Caco-2 (cell line): ENCODE measurements at regions not wholly inside any gene's neighbourhood (a gene's known extent, or its start where the extent isn't known, plus 50 kb on each side); places are given as distances from the start of the nearest gene placed in this dataset.

Experiments
- BruUV-seq: library from RNA; stranded (reverse); fragments of 400-500 nt; replicated peaks from 2 replicates; lab custom pipeline; 2021; lab: Mats Ljungman, UMichigan
- CTCF ChIA-PET: fragments of 300-600 bp; sonication (Branson Sonifier 250); formaldehyde crosslinking; loops from one replicate; lab custom pipeline; 2022; ENCODE audit warnings: antibody characterized with exemption; lab: Charles Lee
- POLR2A ChIA-PET: fragments of 300-600 bp; sonication (Branson Sonifier 250); formaldehyde crosslinking; loops from one replicate; lab custom pipeline; 2022; ENCODE audit warnings: antibody characterized with exemption; lab: Charles Lee
- DNase-seq, 2 experiments: peaks; one replicate each; pipeline versions ENCODE4 v3.0.0 to v3.0.0-alpha.2; 2020 to 2022
- H3K27me3 ChIP-seq: replicated peaks from 2 replicates; pipeline ENCODE4 v1.6.0; 2011; ENCODE audit warnings: low read length; ENCODE audit not compliant: control insufficient read depth, insufficient read depth
- H3K36me3 ChIP-seq: 2 replicates; pipeline ENCODE4 v1.5.1; 2011; ENCODE audit warnings: low read length; ENCODE audit not compliant: control insufficient read depth, insufficient read depth
- H3K4me1 ChIP-seq: fragments of 250-450 bp; sonication (Bioruptor Pico); 2 replicates; pipeline ENCODE4 v1.5.1; 2020; ENCODE audit warnings: mild to moderate bottlenecking
- H3K4me3 ChIP-seq: 2 replicates; pipeline ENCODE4 v1.5.1; 2011; ENCODE audit warnings: low read depth, mild to moderate bottlenecking, control low read depth, low read length
- H3K9me3 ChIP-seq: fragments of 250-450 bp; sonication (Bioruptor Pico); 2 replicates; pipeline ENCODE4 v1.5.1; 2020; ENCODE audit warnings: mild to moderate bottlenecking, moderate library complexity
- H3K27ac Mint-ChIP-seq: one replicate; pipeline ENCODE4 v1.8.0; 2022; ENCODE audit warnings: mixed read lengths; ENCODE audit not compliant: unreplicated experiment
- H3K27me3 Mint-ChIP-seq: one replicate; pipeline ENCODE4 v1.8.0; 2022; ENCODE audit warnings: mixed read lengths; ENCODE audit not compliant: insufficient read depth, unreplicated experiment
- H3K36me3 Mint-ChIP-seq: one replicate; pipeline ENCODE4 v1.8.0; 2022; ENCODE audit warnings: mild to moderate bottlenecking, mixed read lengths; ENCODE audit not compliant: insufficient read depth, unreplicated experiment
- H3K4me1 Mint-ChIP-seq: one replicate; pipeline ENCODE4 v1.8.0; 2022; ENCODE audit warnings: low read depth, mixed read lengths; ENCODE audit not compliant: unreplicated experiment
- H3K4me3 Mint-ChIP-seq: one replicate; pipeline ENCODE4 v1.8.0; 2022; ENCODE audit warnings: mild to moderate bottlenecking, moderate library complexity, mixed read lengths; ENCODE audit not compliant: unreplicated experiment
- H3K9me3 Mint-ChIP-seq: one replicate; pipeline ENCODE4 v1.8.0; 2022; ENCODE audit warnings: mixed read lengths; ENCODE audit not compliant: unreplicated experiment
- intact Hi-C: fragments of 100-400 bp; cut with micrococcal nuclease; formaldehyde crosslinking; loops from one replicate; pipeline ENCODE4 v1.10.0; 2022; ENCODE audit not compliant: unreplicated experiment
- TF ChIP-seq, protein P1 (sequence below), 2 experiments: fragments of 200-600 bp in 1 of 2; IDR thresholded peaks; 1 replicate in 1 of 2; 2 replicates in 1 of 2; pipeline versions ENCODE4 v1.5.1 to v1.8.0; 2011 to 2022; ENCODE audit warnings: antibody characterized with exemption in 1 of 2, control low read depth in 1 of 2, inconsistent platforms in 1 of 2, low read depth in 1 of 2, low read length in 1 of 2, mild to moderate bottlenecking in 1 of 2, moderate library complexity in 1 of 2; ENCODE audit not compliant: insufficient read depth in 1 of 2, severe bottlenecking in 1 of 2, unreplicated experiment in 1 of 2

GRCh38 chr1:38141483-38141882 is 94.9 kb upstream of the POU3F1 start:
- no peaks in the 10 kb centered on the region for H3K9me3 Mint-ChIP-seq
- no peak overlapping the region for H3K4me3 Mint-ChIP-seq
- Histone ChIP-seq H3K9me3 (no peaks in the 10 kb centered on the region), H3K4me1 (0 out of 2 replicates have a peak, but pooled peaks cover 6% of the 10 kb centered on the region), H3K36me3 (no peaks in the 10 kb centered on the region), H3K27me3 (no peaks in the 10 kb centered on the region), H3K4me3 (no peak overlapping the region)
- no peaks in the 10 kb centered on the region for H3K36me3 Mint-ChIP-seq
- no peak for DNase-seq
- peaks cover 16% of the 10 kb centered on the region for H3K27me3 Mint-ChIP-seq
- no peak overlapping the region for H3K27ac Mint-ChIP-seq
- ChIA-PET POLR2A (no interaction called here), CTCF (no interaction called here)
- peaks cover 14% of the 10 kb centered on the region for H3K4me1 Mint-ChIP-seq
- intact Hi-C loops = no loop called here
- TF ChIP-seq, protein P1, sequence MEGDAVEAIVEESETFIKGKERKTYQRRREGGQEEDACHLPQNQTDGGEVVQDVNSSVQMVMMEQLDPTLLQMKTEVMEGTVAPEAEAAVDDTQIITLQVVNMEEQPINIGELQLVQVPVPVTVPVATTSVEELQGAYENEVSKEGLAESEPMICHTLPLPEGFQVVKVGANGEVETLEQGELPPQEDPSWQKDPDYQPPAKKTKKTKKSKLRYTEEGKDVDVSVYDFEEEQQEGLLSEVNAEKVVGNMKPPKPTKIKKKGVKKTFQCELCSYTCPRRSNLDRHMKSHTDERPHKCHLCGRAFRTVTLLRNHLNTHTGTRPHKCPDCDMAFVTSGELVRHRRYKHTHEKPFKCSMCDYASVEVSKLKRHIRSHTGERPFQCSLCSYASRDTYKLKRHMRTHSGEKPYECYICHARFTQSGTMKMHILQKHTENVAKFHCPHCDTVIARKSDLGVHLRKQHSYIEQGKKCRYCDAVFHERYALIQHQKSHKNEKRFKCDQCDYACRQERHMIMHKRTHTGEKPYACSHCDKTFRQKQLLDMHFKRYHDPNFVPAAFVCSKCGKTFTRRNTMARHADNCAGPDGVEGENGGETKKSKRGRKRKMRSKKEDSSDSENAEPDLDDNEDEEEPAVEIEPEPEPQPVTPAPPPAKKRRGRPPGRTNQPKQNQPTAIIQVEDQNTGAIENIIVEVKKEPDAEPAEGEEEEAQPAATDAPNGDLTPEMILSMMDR (IDR thresholded peaks at IDR 0.05; ENCODE audit: insufficient read depth in 1 of 2, low read depth in 1 of 2, low read length in 1 of 2, severe bottlenecking in 1 of 2, unreplicated experiment in 1 of 2) = no peak
- BruUV-seq = no TSS peak

DNA sequence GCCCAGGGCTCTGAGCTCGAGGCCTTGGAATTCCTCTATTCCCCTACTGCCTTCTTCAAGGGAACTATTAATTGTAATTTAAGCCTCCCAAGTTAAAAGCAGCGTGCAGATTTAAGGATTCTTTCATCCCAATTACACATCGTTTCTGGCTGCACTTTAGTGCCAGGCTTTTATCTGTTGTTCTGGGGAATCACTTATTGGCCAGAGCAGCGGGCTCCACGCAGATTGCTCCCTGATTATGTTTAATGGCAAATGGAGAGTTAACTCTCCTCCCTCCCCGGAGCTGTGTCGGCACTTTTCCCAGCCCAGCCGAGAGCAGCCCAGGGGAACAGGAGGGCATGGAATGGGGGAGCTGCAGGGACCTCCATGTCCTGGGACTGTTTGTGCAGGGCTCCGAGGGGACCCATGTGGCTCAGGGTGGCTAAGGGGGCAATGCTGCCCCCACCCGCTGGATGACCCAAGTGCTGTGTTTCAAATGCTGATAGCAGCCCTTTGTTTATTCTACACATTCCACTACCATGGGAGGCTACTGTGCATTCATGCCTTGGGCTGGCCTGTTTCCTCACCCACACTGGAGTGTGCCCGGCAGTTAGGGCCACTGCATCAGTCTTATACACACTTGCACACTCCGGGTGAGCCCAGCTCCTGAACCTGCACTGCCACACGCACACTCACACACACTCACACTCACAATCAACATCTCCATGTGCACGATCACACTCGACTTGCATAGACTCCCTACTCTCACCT is 93.3 kb upstream of the POU3F1 start:
- Histone ChIP-seq H3K4me3 (no peak overlapping the region), H3K9me3 (no peaks in the 10 kb centered on the region), H3K27me3 (no peaks in the 10 kb centered on the region; the same call in 1 of the 2 replicates), H3K4me1 (0 out of 2 replicates have a peak, but pooled peaks cover 6% of the 10 kb centered on the region), H3K36me3 (no peaks in the 10 kb centered on the region)
- peaks cover 20% of the 10 kb centered on the region for H3K27me3 Mint-ChIP-seq
- H3K4me1 Mint-ChIP-seq = peaks cover 14% of the 10 kb centered on the region
- intact Hi-C loops = no loop called here
- no peaks in the 10 kb centered on the region for H3K9me3 Mint-ChIP-seq
- TF ChIP-seq, protein P1 (IDR thresholded peaks at IDR 0.05; ENCODE audit: insufficient read depth in 1 of 2, low read depth in 1 of 2, low read length in 1 of 2, severe bottlenecking in 1 of 2, unreplicated experiment in 1 of 2) = peak in 1 of 2 experiments; percentile 15
- POLR2A ChIA-PET = no interaction called here
- DNase-seq = peak in 1 of 2 experiments; percentile 30
- H3K27ac Mint-ChIP-seq = no peak overlapping the region
- CTCF ChIA-PET = no interaction called here
- H3K4me3 Mint-ChIP-seq = peak overlapping the region; percentile 50
- no peaks in the 10 kb centered on the region for H3K36me3 Mint-ChIP-seq
- no TSS peak for BruUV-seq

- H3K9me3 ChIP-seq = no peaks in the 10 kb centered on the region
- BruUV-seq = no TSS peak
- H3K36me3 ChIP-seq = no peaks in the 10 kb centered on the region
- H3K4me3 ChIP-seq = no peak overlapping the region
- H3K4me1 ChIP-seq = 0 out of 2 replicates have a peak, but pooled peaks cover 6% of the 10 kb centered on the region
- DNase-seq = no peak
- TF ChIP-seq, protein P1 (IDR thresholded peaks at IDR 0.05; ENCODE audit: insufficient read depth in 1 of 2, low read depth in 1 of 2, low read length in 1 of 2, severe bottlenecking in 1 of 2, unreplicated experiment in 1 of 2) = no peak
- ChIA-PET POLR2A (no interaction called here), CTCF (no interaction called here)
- H3K9me3 Mint-ChIP-seq = no peaks in the 10 kb centered on the region
- H3K36me3 Mint-ChIP-seq = no peaks in the 10 kb centered on the region
- peaks cover 14% of the 10 kb centered on the region for H3K4me1 Mint-ChIP-seq
- H3K27me3 ChIP-seq = no peaks in the 10 kb centered on the region; the same call in 1 of the 2 replicates
- no peak overlapping the region for H3K4me3 Mint-ChIP-seq
- H3K27ac Mint-ChIP-seq = no peak overlapping the region
- H3K27me3 Mint-ChIP-seq = peaks cover 20% of the 10 kb centered on the region
- intact Hi-C loops = no loop called here
Measured at GRCh38 chr1:38138498-38139233, 92.1 kb upstream of the POU3F1 start.
